Kidney epithelial cell (primary cell): ENCODE measurements at regions not wholly inside any gene's neighbourhood (a gene's known extent, or its start where the extent isn't known, plus 50 kb on each side); places are given as distances from the start of the nearest gene placed in this dataset.
A peak's percentile ranks its signal among the peaks of the same experiment; 100 is the strongest.

ENCODE experiments used
- DNase-seq: peaks from one replicate; pipeline ENCODE4 v3.0.0-alpha.2; 2010; ENCODE audit warnings: low read depth
- H3K27me3 ChIP-seq: 2 replicates; pipeline ENCODE4 v1.6.0; 2011; ENCODE audit warnings: low read length; ENCODE audit not compliant: control insufficient read depth, insufficient read depth
- H3K36me3 ChIP-seq: 2 replicates; pipeline ENCODE4 v1.5.1; 2011; ENCODE audit warnings: low read length; ENCODE audit not compliant: control insufficient read depth, insufficient read depth
- H3K4me3 ChIP-seq: 2 replicates; pipeline ENCODE4 v1.5.1; 2011; ENCODE audit warnings: low read depth, mild to moderate bottlenecking, control low read depth, low read length
- CTCF ChIP-seq: IDR thresholded peaks from 2 replicates; pipeline ENCODE4 v1.5.1; 2011; ENCODE audit warnings: mild to moderate bottlenecking, moderate library complexity, low read length, control low read depth, inconsistent platforms; ENCODE audit not compliant: insufficient read depth, poor library complexity, severe bottlenecking

GRCh38 chr5:13278148-13278547 is 666.3 kb downstream of the DNAH5 start:
- Histone ChIP-seq H3K4me3 (no peak overlapping the region), H3K36me3 (no peaks in the 10 kb centered on the region), H3K27me3 (no peaks in the 10 kb centered on the region)
- peak; percentile 40 for TF ChIP-seq CTCF
- no peak for DNase-seq

- DNase-seq: peak; percentile 18
- no peak overlapping the region for H3K4me3 ChIP-seq
- TF ChIP-seq CTCF: no peak
- no peaks in the 10 kb centered on the region for H3K36me3 ChIP-seq
- no peaks in the 10 kb centered on the region for H3K27me3 ChIP-seq
Observed at GRCh38 chr5:13276156-13276555, 668.3 kb downstream of the DNAH5 start.

- TF ChIP-seq CTCF: no peak
- no peak for DNase-seq
- H3K36me3 ChIP-seq: no peaks in the 10 kb centered on the region
- no peaks in the 10 kb centered on the region for H3K27me3 ChIP-seq
- H3K4me3 ChIP-seq: no peak overlapping the region
Observed at GRCh38 chr5:13263701-13264100, 680.8 kb downstream of the DNAH5 start.

DNA sequence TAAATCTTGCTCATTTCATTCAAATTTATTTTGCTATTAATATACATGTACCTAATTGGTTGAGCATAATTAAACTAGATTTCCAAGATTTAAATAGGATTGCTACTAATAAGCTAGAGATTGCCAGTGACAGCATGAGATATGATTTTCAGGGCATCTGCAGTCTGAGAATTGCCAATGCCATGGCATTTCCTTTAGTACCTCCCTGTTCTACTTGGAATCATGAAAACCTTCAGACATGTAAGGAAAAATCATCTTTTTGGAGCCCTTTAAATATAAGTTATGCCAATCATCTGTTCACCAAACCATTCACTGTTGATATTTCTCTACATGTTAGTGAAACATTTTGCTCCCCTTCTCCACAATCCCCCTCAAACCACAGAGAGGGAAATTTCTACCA is 691.4 kb downstream of the DNAH5 start:
- no peak for DNase-seq
- TF ChIP-seq CTCF: no peak
- Histone ChIP-seq H3K4me3 (no peak overlapping the region), H3K27me3 (no peaks in the 10 kb centered on the region), H3K36me3 (no peaks in the 10 kb centered on the region)

DNA sequence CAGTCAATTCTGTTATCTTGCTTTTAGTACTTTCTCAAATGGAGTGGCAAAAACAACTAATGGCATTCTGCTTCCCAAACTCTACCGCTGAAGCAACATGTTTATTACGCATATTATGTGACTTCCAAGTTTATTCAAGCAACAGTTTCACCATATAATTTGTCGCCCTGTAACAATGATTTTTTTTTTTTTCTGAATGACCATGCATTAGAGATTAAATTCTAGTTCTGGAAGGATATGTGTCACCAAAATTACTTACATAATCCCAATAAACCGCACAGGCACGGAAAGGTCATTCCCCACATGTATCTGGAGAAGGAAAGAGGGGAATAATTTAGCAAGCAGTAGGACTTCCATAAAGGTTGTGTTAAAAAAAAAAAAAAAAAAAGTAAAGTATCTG is 691.8 kb downstream of the DNAH5 start:
- no peaks in the 10 kb centered on the region for H3K36me3 ChIP-seq
- no peaks in the 10 kb centered on the region for H3K27me3 ChIP-seq
- TF ChIP-seq CTCF: no peak
- no peak overlapping the region for H3K4me3 ChIP-seq
- DNase-seq: no peak

GRCh38 chr5:13251623-13252376 is 692.7 kb downstream of the DNAH5 start:
- H3K27me3 ChIP-seq: no peaks in the 10 kb centered on the region
- TF ChIP-seq CTCF: no peak
- H3K4me3 ChIP-seq: no peak overlapping the region
- H3K36me3 ChIP-seq: no peaks in the 10 kb centered on the region
- DNase-seq: no peak
